ENCODE measurements at regions not wholly inside any gene's neighbourhood (a gene's known extent, or its start where the extent isn't known, plus 50 kb on each side); places are given as distances from the start of the nearest gene placed in this dataset.
"Not testable (repeated sequence)": the region's sequence is repeated elsewhere in the genome, so short reads cannot be mapped to it uniquely, and the experiment has no call there.

DNA sequence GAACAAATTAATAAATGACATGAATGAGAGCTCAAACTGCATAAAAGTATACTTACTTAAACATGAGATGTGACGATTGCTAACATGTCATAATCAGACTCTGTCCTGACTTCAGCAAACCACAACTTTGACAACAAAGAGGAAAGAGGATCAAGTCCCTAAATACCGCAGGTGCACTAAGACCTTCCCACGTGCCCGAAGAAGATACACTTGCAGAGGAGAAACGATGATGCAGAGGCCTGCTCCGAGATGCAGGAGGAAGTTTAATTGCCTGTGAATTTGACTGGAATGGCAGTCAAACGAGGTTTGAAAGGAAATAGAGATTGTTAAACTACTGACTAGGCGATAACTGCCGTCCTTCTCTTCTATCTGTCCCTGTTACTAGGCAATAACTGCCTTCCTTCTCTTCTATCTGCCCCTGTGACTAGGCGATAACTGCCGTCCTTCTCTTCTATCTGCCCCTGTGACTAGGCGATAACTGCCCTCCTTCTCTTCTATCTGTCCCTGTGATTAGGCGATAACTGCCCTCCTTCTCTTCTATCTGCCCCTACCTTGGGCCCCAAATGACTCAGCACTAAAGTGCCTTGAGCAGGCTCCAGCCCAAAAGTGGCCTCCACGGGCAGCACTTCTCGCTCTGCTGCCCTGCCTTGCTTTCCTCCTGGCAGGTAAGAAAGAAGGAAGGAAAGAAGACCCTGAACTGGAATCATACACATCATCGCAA is 2226.0 kb upstream of the DEFB115 start:
- not testable (repeated sequence) for H3K27ac ChIP-seq

DNA sequence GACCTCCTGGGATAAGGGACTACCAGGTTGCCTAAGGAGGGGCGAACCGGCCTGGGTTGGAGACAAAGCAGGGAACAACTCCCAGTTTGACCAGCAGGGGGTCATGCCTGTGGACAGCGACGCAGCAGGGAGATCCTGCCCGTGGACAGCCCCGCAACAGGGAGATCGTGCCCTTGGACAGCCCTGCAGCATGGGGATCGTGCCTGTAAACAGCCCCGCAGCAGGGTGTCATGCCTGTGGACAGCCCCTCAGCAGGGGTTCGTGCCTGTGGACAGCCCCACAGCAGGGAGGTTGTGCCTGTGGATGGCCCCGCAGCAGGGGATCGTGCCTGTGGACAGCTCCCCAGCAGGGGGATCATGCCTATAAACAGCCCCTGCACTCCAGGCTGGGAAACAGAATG is 2213.2 kb upstream of the DEFB115 start:
- H3K27ac ChIP-seq = not testable (repeated sequence)
- TF ChIP-seq, protein P1, sequence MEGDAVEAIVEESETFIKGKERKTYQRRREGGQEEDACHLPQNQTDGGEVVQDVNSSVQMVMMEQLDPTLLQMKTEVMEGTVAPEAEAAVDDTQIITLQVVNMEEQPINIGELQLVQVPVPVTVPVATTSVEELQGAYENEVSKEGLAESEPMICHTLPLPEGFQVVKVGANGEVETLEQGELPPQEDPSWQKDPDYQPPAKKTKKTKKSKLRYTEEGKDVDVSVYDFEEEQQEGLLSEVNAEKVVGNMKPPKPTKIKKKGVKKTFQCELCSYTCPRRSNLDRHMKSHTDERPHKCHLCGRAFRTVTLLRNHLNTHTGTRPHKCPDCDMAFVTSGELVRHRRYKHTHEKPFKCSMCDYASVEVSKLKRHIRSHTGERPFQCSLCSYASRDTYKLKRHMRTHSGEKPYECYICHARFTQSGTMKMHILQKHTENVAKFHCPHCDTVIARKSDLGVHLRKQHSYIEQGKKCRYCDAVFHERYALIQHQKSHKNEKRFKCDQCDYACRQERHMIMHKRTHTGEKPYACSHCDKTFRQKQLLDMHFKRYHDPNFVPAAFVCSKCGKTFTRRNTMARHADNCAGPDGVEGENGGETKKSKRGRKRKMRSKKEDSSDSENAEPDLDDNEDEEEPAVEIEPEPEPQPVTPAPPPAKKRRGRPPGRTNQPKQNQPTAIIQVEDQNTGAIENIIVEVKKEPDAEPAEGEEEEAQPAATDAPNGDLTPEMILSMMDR (conservative IDR thresholded peaks at IDR 0.05) = peak; percentile 51

DNA sequence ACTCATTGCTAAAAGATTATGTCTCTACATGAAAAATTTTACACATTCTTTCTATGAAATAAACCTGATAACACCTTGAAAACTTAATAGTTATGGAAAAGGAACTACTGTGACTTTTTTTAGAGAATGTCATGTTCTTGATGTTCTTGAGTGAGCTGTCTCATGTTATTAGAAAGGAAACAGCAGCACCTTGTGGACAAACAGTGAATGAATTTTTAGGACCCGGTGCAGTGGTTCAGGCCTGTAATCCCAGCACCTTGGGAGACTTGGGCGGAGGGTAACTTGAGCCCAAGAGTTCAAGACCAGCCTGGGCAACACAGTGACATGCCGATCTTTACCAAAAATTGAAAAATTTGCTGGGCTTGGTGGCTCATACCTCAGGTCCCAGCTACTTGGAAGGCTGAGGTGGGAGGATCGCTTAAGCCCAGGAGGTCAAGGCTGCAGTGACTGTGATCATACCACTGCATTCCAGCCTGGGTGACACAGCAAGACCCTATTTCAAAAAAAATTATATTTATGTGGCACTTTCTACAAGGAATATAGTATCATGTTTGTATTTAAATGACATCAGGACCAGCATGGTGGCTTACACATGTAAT is 2207.4 kb upstream of the DEFB115 start:
- TF ChIP-seq, protein P1 (conservative IDR thresholded peaks at IDR 0.05) = peak; percentile 67
- H3K27ac ChIP-seq = not testable (repeated sequence)

DNA sequence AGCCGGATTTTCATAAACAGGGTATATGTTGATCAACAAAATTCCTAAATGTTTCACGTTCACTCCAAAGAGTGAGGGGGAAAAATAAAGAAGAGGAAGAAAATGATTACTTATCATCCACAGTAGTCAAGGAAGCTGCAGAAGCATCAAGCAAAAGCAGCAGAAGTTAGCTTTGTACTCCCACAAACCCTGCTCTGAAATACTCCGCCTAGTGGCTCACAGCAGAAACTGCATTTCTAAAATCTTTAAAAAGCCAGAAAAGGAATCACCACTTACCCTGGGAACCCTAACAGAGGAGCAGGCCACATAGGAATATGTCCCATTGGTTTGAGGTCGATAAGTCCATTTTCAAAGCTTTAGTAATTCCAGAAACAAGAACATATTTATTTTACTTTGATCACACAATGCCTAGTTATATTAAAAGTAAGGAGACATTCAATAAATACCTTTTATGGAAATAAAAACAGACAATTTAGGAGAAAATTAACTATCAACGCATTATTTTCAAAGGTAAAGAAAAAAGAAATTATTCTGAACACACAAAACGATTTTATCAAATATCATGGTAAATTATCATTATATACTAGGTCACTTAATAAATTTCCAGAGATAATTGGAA is 2199.5 kb upstream of the DEFB115 start:
- TF ChIP-seq, protein P1 (conservative IDR thresholded peaks at IDR 0.05) = peak; percentile 82
- not testable (repeated sequence) for H3K27ac ChIP-seq

DNA sequence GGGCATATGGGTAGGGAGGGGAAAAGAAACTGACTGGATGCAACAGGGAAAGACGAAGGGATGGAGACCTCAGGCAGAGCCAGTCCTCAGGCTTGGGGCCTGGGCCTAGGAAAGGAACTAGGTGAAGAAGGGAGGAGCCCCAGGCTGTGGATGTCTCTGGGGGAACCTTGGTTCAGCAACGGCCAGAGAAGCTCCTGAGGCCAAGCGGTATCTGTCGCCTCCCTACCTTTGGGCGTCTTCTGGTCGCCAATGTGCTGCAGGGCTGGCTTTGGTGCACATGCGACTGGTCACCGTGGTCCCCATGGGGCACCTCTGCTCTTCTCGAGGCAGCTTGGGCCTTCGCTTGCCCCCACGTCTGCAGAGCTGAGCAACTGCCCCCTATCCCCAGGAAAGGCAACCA is 2195.0 kb upstream of the DEFB115 start:
- not testable (repeated sequence) for H3K27ac ChIP-seq

DNA sequence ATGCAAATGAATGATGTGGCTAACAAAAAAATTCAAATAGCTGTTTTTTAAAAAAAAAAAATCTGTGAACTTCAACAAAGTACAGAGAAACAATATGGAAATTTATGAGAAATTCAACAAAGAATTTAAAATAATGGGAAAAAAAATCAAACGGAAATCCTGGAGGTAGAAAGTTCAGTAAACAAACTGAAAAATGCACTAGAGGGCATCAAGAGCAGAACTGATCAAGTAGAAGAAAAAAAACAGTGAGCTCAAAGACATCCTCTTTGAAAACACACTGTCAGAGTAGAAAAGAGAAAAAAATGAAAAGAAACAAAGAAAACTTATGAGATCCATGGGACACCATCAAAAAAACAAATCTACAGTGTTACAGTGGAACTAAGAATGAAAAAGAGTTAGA is 2191.1 kb upstream of the DEFB115 start:
- H3K27ac ChIP-seq = not testable (repeated sequence)

DNA sequence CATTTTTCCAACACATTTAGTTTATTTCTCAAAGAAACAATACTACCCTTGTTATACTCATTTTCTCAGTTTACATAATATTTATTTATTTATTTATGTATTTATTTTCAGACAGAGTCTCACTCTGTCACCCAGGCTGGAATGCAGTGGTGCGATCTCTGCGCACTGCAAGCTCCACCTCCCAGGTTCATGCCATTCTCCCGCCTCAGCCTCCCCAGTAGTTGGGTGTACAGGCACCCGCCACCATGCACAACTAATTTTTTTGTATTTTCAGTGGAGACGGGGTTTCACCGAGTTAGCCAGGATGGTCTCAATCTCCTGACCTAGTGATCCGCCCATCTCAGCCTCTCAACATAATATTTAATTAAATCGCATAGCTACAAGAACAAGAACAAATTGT is 2183.8 kb upstream of the DEFB115 start:
- not testable (repeated sequence) for H3K27ac ChIP-seq

DNA sequence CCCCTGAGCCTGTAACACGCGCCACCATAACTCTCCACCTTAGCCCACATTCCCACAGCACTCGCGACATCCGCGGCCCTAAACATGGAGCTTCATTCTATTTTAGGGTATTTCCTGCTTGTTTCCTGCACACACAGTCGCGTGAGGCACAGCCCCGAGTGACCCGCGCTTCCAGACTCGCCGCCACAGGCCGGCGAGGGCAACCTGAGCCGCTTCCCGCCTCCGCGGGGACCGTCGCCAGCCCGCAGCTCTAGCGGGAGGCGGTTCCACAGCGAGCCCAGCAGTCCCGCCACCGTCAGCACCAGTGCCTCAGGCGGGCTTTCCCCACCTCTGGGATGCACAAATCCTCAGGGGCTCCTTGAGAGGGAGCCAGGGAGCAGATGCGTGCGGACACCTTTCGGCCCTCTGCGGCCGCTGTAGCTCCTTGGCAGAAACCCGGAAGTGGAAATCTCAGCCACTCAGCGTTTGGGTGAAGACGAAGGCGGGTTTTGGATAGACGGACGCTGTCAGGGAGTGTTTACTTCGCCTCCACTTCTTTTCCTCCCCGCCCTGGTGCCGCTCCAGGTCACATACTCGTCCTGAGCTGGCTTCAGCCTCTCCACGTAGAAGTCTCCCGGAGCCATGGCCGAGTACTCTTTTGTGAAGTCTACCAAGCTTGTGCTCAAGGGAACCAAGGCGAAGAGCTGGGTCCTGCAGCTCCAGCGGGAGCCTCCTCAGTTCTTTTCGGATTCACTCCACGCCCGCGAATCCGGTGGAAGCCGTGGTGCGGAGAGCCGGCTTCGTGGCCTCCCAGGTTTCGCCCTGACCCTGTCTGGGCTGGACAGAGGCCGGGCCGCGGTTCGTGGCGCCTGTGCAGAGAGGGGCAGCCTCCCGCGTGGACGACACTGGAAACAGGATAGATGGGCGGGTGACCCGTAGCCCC is 2177.4 kb upstream of the DEFB115 start:
- H3K27ac ChIP-seq = peak overlapping the region; percentile 62
- TF ChIP-seq ZFX (IDR thresholded peaks at IDR 0.05) = 0 out of 2 replicates have a peak, but pooled peaks have one; percentile 20
- TF ChIP-seq, protein P1 (conservative IDR thresholded peaks at IDR 0.05) = peak; percentile 23; the same call in 1 of the 2 replicates

DNA sequence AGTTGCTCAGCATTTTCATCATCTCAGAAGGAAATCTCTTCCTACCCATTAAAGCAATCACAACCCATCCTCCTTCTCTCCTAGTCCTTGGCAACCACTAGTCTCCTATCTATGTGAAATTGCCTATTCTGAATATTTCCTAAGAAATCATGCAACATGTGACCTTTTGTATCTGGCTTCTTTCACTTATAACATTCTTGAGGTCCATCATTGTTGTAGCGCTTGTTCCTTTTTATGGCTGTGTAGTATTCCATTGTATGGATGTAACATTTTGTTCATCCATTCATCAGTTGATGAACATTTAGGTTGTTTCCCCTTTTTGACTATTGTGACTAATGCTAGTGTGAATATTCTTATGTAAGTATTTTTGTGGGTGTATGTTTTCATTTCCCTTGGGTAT is 2175.8 kb upstream of the DEFB115 start:
- H3K27ac ChIP-seq = not testable (repeated sequence)

DNA sequence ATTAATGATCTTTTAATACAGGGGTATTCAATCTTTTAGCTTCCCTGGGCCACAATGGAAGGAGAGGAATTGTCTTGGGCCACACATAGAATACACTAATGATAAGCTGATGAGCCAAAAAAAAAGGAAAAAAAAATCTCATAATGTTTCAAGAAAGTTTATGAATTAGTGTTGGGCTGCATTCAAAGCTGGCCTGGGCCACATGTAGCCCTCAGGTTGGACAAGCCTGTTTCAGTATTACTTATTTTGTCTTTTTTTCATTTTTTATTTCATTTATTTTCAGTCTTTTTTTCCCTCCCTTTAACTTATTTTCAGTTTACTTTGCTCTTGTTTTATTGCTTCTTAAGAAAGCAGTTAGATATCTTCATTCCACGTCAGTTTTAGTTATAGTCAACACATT is 2171.8 kb upstream of the DEFB115 start:
- no peak overlapping the region for H3K27ac ChIP-seq
- TF ChIP-seq, protein P1 (conservative IDR thresholded peaks at IDR 0.05) = no peak
- TF ChIP-seq ZFX (IDR thresholded peaks at IDR 0.05) = no peak

DNA sequence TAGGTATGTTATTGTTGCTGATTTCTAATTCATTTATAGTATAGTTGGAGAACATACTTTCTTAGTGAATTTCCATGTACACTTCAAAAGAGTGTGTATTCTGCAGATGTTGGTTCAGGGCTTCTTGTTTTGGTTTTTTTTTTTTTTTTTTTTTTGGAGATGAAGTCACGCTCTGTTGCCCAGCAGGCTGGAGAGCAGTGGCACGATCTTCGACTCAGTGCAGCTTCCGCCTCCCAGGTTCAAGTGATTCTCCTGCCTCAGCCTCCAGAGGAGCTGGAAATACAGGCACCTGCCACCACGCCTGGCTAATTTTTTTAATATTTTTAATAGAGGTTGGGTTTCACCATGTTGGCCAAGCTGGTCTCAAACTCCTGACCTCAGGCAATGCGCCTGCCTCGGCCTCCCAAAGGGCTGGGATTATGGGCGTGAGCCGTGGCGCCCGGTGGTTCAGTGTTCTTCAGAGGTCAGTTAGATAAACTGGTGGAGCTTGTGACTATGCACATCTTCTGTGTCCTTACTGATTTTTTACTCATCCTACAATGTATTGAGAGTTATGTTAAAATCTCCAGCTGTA is 2171.2 kb upstream of the DEFB115 start:
- H3K27ac ChIP-seq = not testable (repeated sequence)
